ENCODE measurements at regions not wholly inside any gene's neighbourhood (a gene's known extent, or its start where the extent isn't known, plus 50 kb on each side); places are given as distances from the start of the nearest gene placed in this dataset.

- no peaks in the 10 kb centered on the region for H3K27me3 ChIP-seq (ENCODE audit: control insufficient read depth in 2 of 2, insufficient read depth in 2 of 2, low read length in 2 of 2)
- peaks cover 2% of the 10 kb centered on the region for H3K9me3 ChIP-seq (replicated peaks; ENCODE audit: control insufficient read depth, insufficient read depth, low read length)
- TF ChIP-seq FOS (IDR thresholded peaks at IDR 0.05; ENCODE audit: borderline replicate concordance, insufficient read depth, low read length) (no peak), MYC (IDR thresholded peaks at IDR 0.05; ENCODE audit: low read depth, low read length) (no peak), EZH2 (IDR thresholded peaks at IDR 0.05; ENCODE audit: borderline replicate concordance, low read depth, low read length, severe bottlenecking) (no peak), POLR2A (IDR thresholded peaks at IDR 0.05; ENCODE audit: low read depth, low read length) (no peak), POLR2AphosphoS5 (IDR thresholded peaks at IDR 0.05; ENCODE audit: insufficient read depth, low read depth, low read length) (no peak), JUN (IDR thresholded peaks at IDR 0.05; ENCODE audit: borderline replicate concordance, insufficient read depth, insufficient read length, low read depth) (no peak), GATA2 (IDR thresholded peaks at IDR 0.05; ENCODE audit: insufficient read depth, insufficient read length, low read depth, low read length) (no peak), CTCF (IDR thresholded peaks at IDR 0.05; ENCODE audit: extremely low read depth in 1 of 2, insufficient read depth in 1 of 2, low read depth in 1 of 2, low read length in 2 of 2) (no peak)
- H4K20me1 ChIP-seq (replicated peaks; ENCODE audit: control insufficient read depth, extremely low read depth, insufficient read depth, low read length) = no peaks in the 10 kb centered on the region
- no peaks in the 10 kb centered on the region for H3K4me1 ChIP-seq (ENCODE audit: control insufficient read depth, extremely low read depth, insufficient read depth, low read length)
- DNase-seq (ENCODE audit: low read depth, low spot score) (no peak), FAIRE-seq (no peak)
- ChIA-PET POLR2A (no interaction called here), CTCF (no interaction called here)
- no peaks in the 10 kb centered on the region for H3K79me2 ChIP-seq (ENCODE audit: control insufficient read depth, insufficient read depth, low read length)
- no peaks in the 10 kb centered on the region for H3K9me1 ChIP-seq (replicated peaks; ENCODE audit: control insufficient read depth, extremely low read depth, insufficient read depth, low read length)
- no peak overlapping the region for H3K9ac ChIP-seq (replicated peaks; ENCODE audit: extremely low read depth, insufficient read depth, low read length)
- intact Hi-C loops (cut with micrococcal nuclease) = no loop called here
- no peak overlapping the region for H3K27ac ChIP-seq (ENCODE audit: insufficient read depth, low read depth, low read length)
- no peak overlapping the region for H2AFZ ChIP-seq (ENCODE audit: low read depth, low read length)
- no peaks in the 10 kb centered on the region for H3K36me3 ChIP-seq (ENCODE audit: control insufficient read depth in 2 of 2, extremely low read depth in 1 of 2, insufficient read depth in 2 of 2, low read length in 2 of 2)
- BruUV-seq (replicated peaks) = no TSS peak
- H3K4me2 ChIP-seq (ENCODE audit: insufficient read depth, low read length) = no peak overlapping the region
- dilution Hi-C loops (cut with MboI; ENCODE audit: extremely low pct_ligation_motif_present, low sequenced_read_pairs) = no loop called here
- no peak overlapping the region for H3K4me3 ChIP-seq (replicated peaks in 1 of 3; ENCODE audit: insufficient read depth in 1 of 3, low read depth in 1 of 3, low read length in 3 of 3)
These were observed 393.1 kb downstream of the TMEM232 start for GRCh38 chr5:110333384-110333783.

All from endothelial cell of umbilical vein (primary cell).